Caco-2 (cell line): ENCODE measurements at regions not wholly inside any gene's neighbourhood (a gene's known extent, or its start where the extent isn't known, plus 50 kb on each side); places are given as distances from the start of the nearest gene placed in this dataset.

Experiments
- BruUV-seq: library from RNA; stranded (reverse); fragments of 400-500 nt; replicated peaks from 2 replicates; lab custom pipeline; 2021; lab: Mats Ljungman, UMichigan
- CTCF ChIA-PET: fragments of 300-600 bp; sonication (Branson Sonifier 250); formaldehyde crosslinking; loops from one replicate; lab custom pipeline; 2022; ENCODE audit warnings: antibody characterized with exemption; lab: Charles Lee
- POLR2A ChIA-PET: fragments of 300-600 bp; sonication (Branson Sonifier 250); formaldehyde crosslinking; loops from one replicate; lab custom pipeline; 2022; ENCODE audit warnings: antibody characterized with exemption; lab: Charles Lee
- DNase-seq, 2 experiments: peaks; one replicate each; pipeline versions ENCODE4 v3.0.0 to v3.0.0-alpha.2; 2020 to 2022
- H3K27me3 ChIP-seq: replicated peaks from 2 replicates; pipeline ENCODE4 v1.6.0; 2011; ENCODE audit warnings: low read length; ENCODE audit not compliant: control insufficient read depth, insufficient read depth
- H3K36me3 ChIP-seq: 2 replicates; pipeline ENCODE4 v1.5.1; 2011; ENCODE audit warnings: low read length; ENCODE audit not compliant: control insufficient read depth, insufficient read depth
- H3K4me1 ChIP-seq: fragments of 250-450 bp; sonication (Bioruptor Pico); 2 replicates; pipeline ENCODE4 v1.5.1; 2020; ENCODE audit warnings: mild to moderate bottlenecking
- H3K4me3 ChIP-seq: 2 replicates; pipeline ENCODE4 v1.5.1; 2011; ENCODE audit warnings: low read depth, mild to moderate bottlenecking, control low read depth, low read length
- H3K9me3 ChIP-seq: fragments of 250-450 bp; sonication (Bioruptor Pico); 2 replicates; pipeline ENCODE4 v1.5.1; 2020; ENCODE audit warnings: mild to moderate bottlenecking, moderate library complexity
- H3K27ac Mint-ChIP-seq: one replicate; pipeline ENCODE4 v1.8.0; 2022; ENCODE audit warnings: mixed read lengths; ENCODE audit not compliant: unreplicated experiment
- H3K27me3 Mint-ChIP-seq: one replicate; pipeline ENCODE4 v1.8.0; 2022; ENCODE audit warnings: mixed read lengths; ENCODE audit not compliant: insufficient read depth, unreplicated experiment
- H3K36me3 Mint-ChIP-seq: one replicate; pipeline ENCODE4 v1.8.0; 2022; ENCODE audit warnings: mild to moderate bottlenecking, mixed read lengths; ENCODE audit not compliant: insufficient read depth, unreplicated experiment
- H3K4me1 Mint-ChIP-seq: one replicate; pipeline ENCODE4 v1.8.0; 2022; ENCODE audit warnings: low read depth, mixed read lengths; ENCODE audit not compliant: unreplicated experiment
- H3K4me3 Mint-ChIP-seq: one replicate; pipeline ENCODE4 v1.8.0; 2022; ENCODE audit warnings: mild to moderate bottlenecking, moderate library complexity, mixed read lengths; ENCODE audit not compliant: unreplicated experiment
- H3K9me3 Mint-ChIP-seq: one replicate; pipeline ENCODE4 v1.8.0; 2022; ENCODE audit warnings: mixed read lengths; ENCODE audit not compliant: unreplicated experiment
- CTCF ChIP-seq, 2 experiments: fragments of 200-600 bp in 1 of 2; IDR thresholded peaks; 1 replicate in 1 of 2; 2 replicates in 1 of 2; pipeline versions ENCODE4 v1.5.1 to v1.8.0; 2011 to 2022; ENCODE audit warnings: antibody characterized with exemption in 1 of 2, control low read depth in 1 of 2, inconsistent platforms in 1 of 2, low read depth in 1 of 2, low read length in 1 of 2, mild to moderate bottlenecking in 1 of 2, moderate library complexity in 1 of 2; ENCODE audit not compliant: insufficient read depth in 1 of 2, severe bottlenecking in 1 of 2, unreplicated experiment in 1 of 2
- intact Hi-C: fragments of 100-400 bp; cut with micrococcal nuclease; formaldehyde crosslinking; loops from one replicate; pipeline ENCODE4 v1.10.0; 2022; ENCODE audit not compliant: unreplicated experiment

GRCh38 chr7:10696064-10696463 is 277.6 kb upstream of the PHF14 start:
- no peaks in the 10 kb centered on the region for H3K36me3 ChIP-seq
- Mint-ChIP-seq H3K4me1 (peaks cover 4% of the 10 kb centered on the region), H3K4me3 (no peak overlapping the region), H3K36me3 (no peaks in the 10 kb centered on the region), H3K9me3 (peaks cover 5% of the 10 kb centered on the region), H3K27ac (no peak overlapping the region), H3K27me3 (peaks cover 5% of the 10 kb centered on the region)
- CTCF ChIA-PET: no interaction called here
- intact Hi-C loops: no loop called here
- H3K4me1 ChIP-seq: no peaks in the 10 kb centered on the region
- no TSS peak for BruUV-seq
- no peak for DNase-seq
- POLR2A ChIA-PET: no interaction called here
- no peaks in the 10 kb centered on the region for H3K27me3 ChIP-seq
- TF ChIP-seq CTCF (IDR thresholded peaks at IDR 0.05; ENCODE audit: insufficient read depth in 1 of 2, low read depth in 1 of 2, low read length in 1 of 2, severe bottlenecking in 1 of 2, unreplicated experiment in 1 of 2): no peak
- H3K4me3 ChIP-seq: no peak overlapping the region
- H3K9me3 ChIP-seq: no peaks in the 10 kb centered on the region

DNA sequence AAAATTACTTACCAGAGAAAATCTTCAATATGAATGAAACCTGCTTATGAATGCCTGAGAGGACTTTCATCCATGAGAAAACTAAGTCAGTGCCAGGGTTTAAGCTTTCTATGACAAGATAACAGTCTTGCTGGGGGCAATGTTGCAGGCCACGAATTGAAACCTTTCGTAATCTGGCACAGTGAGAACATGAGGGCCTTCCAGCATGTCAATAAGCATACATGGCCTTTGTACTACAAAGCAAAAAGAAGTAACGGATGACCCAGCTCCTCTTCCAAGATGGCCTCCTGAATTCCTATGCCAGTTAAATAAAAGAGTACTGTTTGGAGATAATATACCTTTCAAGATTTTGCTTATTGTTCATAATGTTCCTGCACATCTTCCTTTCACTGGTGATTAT is 270.6 kb upstream of the PHF14 start:
- H3K4me3 ChIP-seq: no peak overlapping the region
- no peaks in the 10 kb centered on the region for H3K9me3 ChIP-seq
- ChIA-PET POLR2A (no interaction called here), CTCF (no interaction called here)
- DNase-seq: no peak
- H3K4me1 Mint-ChIP-seq: no peaks in the 10 kb centered on the region
- H3K27me3 ChIP-seq: no peaks in the 10 kb centered on the region
- TF ChIP-seq CTCF (IDR thresholded peaks at IDR 0.05; ENCODE audit: insufficient read depth in 1 of 2, low read depth in 1 of 2, low read length in 1 of 2, severe bottlenecking in 1 of 2, unreplicated experiment in 1 of 2): no peak
- no peak overlapping the region for H3K4me3 Mint-ChIP-seq
- H3K36me3 ChIP-seq: no peaks in the 10 kb centered on the region
- no TSS peak for BruUV-seq
- no peaks in the 10 kb centered on the region for H3K4me1 ChIP-seq
- intact Hi-C loops: loop anchor here (10.0 kb wide), 1 partner anchor 288 kb away; no protein-coding TSS in a partner anchor
- no peaks in the 10 kb centered on the region for H3K9me3 Mint-ChIP-seq
- no peaks in the 10 kb centered on the region for H3K36me3 Mint-ChIP-seq
- H3K27ac Mint-ChIP-seq: no peak overlapping the region
- H3K27me3 Mint-ChIP-seq: no peaks in the 10 kb centered on the region

DNA sequence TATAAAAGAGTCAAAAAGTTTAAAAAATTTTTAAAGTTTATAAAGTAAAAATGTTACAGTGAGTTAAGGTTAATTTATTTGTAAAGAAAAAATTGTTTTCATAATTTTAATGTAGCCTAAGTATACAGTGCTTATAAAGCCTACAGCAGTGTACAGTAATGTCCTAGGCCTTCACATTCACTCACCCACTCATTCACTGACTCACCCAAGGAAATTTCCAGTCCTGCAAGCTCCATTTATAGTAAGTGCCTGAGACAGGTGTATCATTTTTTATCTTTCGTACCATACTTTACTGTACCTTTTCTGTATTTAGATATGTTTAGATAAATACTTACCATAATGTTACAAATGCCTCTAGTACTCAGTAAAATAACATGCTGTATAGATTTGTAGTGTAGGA is 269.7 kb upstream of the PHF14 start:
- Mint-ChIP-seq H3K4me3 (no peak overlapping the region), H3K36me3 (no peaks in the 10 kb centered on the region), H3K9me3 (no peaks in the 10 kb centered on the region), H3K27ac (no peak overlapping the region), H3K27me3 (no peaks in the 10 kb centered on the region), H3K4me1 (no peaks in the 10 kb centered on the region)
- no peak for DNase-seq
- no peaks in the 10 kb centered on the region for H3K27me3 ChIP-seq
- H3K36me3 ChIP-seq: no peaks in the 10 kb centered on the region
- no peaks in the 10 kb centered on the region for H3K9me3 ChIP-seq
- no peak for TF ChIP-seq CTCF (IDR thresholded peaks at IDR 0.05; ENCODE audit: insufficient read depth in 1 of 2, low read depth in 1 of 2, low read length in 1 of 2, severe bottlenecking in 1 of 2, unreplicated experiment in 1 of 2)
- BruUV-seq: no TSS peak
- no peak overlapping the region for H3K4me3 ChIP-seq
- POLR2A ChIA-PET: no interaction called here
- CTCF ChIA-PET: no interaction called here
- H3K4me1 ChIP-seq: no peaks in the 10 kb centered on the region
- intact Hi-C loops: loop anchor here (10.0 kb wide), 1 partner anchor 289 kb away; no protein-coding TSS in a partner anchor
